K562 (cell line): ENCODE measurements at regions not wholly inside any gene's neighbourhood (a gene's known extent, or its start where the extent isn't known, plus 50 kb on each side); places are given as distances from the start of the nearest gene placed in this dataset.

ENCODE experiments used
- ATAC-seq: fragments of 200-7000 bp; cut with Tn5 transposase; 3 replicates; pipeline ENCODE4 v1.9.1; 2020; ENCODE audit warnings: moderate library complexity
- BruUV-seq: library from RNA; stranded (reverse); fragments of 400-500 nt; replicated peaks from 2 replicates; lab custom pipeline; 2021; lab: Mats Ljungman, UMichigan
- CTCF ChIA-PET: fragments of 300-600 bp; formaldehyde crosslinking; extraction: SDS; loops from one replicate; lab custom pipeline; 2021; ENCODE audit warnings: low intra/inter-chr PET ratio; lab: Yijun Ruan, JAX
- POLR2A ChIA-PET: fragments of 300-600, 350-650 bp; sonication (Branson Sonifier 250); formaldehyde crosslinking; extraction: SDS; loops from one replicate; lab custom pipeline; 2021; ENCODE audit warnings: antibody characterized with exemption, inconsistent platforms; lab: Yijun Ruan, JAX
- DNase-seq, 4 experiments: peaks; one replicate each; pipeline versions ENCODE4 v3.0.0 to v3.0.0-alpha.2; 2011 to 2018; ENCODE audit warnings: low spot score in 3 of 4, mixed read lengths in 3 of 4; ENCODE audit errors: extremely low read depth in 1 of 4
- FAIRE-seq: peaks from 2 replicates; lab custom pipeline; 2011; peaks lifted over from hg19 to GRCh38; lab: Jason Lieb, UNC
- H2AFZ ChIP-seq: 2 replicates; pipeline ENCODE4 v1.6.0; 2011; ENCODE audit warnings: low read depth, low read length, control low read depth, inconsistent platforms
- H3K27ac ChIP-seq: fragments of 200-600 bp; 3 replicates; pipeline ENCODE4 v1.8.0; 2011; ENCODE audit warnings: low read depth, mild to moderate bottlenecking, control low read depth, inconsistent platforms, low read length, moderate library complexity, mixed read lengths; ENCODE audit errors: extremely low read depth
- H3K27me3 ChIP-seq, 2 experiments: fragments of 300-600 bp in 1 of 2; 2 replicates in 1 of 2; 3 replicates in 1 of 2; pipeline versions ENCODE4 v1.6.0 to v1.8.0; 2011; ENCODE audit warnings: inconsistent platforms in 2 of 2, low read length in 2 of 2, mild to moderate bottlenecking in 1 of 2, mixed read lengths in 1 of 2, moderate library complexity in 1 of 2; ENCODE audit not compliant: control insufficient read depth in 2 of 2, insufficient read depth in 2 of 2
- H3K36me3 ChIP-seq: fragments of 300-600 bp; 3 replicates; pipeline ENCODE4 v1.8.0; 2011; ENCODE audit warnings: mild to moderate bottlenecking, low read length, inconsistent platforms; ENCODE audit not compliant: control insufficient read depth, insufficient read depth
- H3K4me1 ChIP-seq, 2 experiments: fragments of 200-600 bp in 1 of 2; replicated peaks in 1 of 2; 2 replicates in 1 of 2; 3 replicates in 1 of 2; pipeline versions ENCODE4 v1.5.1 to v1.8.0; 2011; ENCODE audit warnings: inconsistent platforms in 2 of 2, low read length in 2 of 2, mild to moderate bottlenecking in 1 of 2, mixed read lengths in 1 of 2, moderate library complexity in 1 of 2; ENCODE audit not compliant: control insufficient read depth in 2 of 2, insufficient read depth in 2 of 2
- H3K4me2 ChIP-seq: 2 replicates; pipeline ENCODE4 v1.6.1; 2011; ENCODE audit warnings: low read length, control low read depth, inconsistent platforms, mixed read lengths; ENCODE audit not compliant: insufficient read depth
- H3K4me3 ChIP-seq: fragments of 200-600 bp; sonication (generic), shearing (Covaris generic); 2 replicates; pipeline ENCODE4 v1.5.1; 2016; ENCODE audit warnings: control low read depth, inconsistent platforms
- H3K79me2 ChIP-seq: fragments of 200-600 bp; 3 replicates; pipeline ENCODE4 v1.8.0; 2011; ENCODE audit warnings: low read length, inconsistent platforms; ENCODE audit not compliant: control insufficient read depth, insufficient read depth
- H3K9ac ChIP-seq, 2 experiments: 2 replicates each; pipeline versions ENCODE4 v1.6.0 to v1.6.1; 2011; ENCODE audit warnings: low read depth in 2 of 2, low read length in 2 of 2, control low read depth in 1 of 2, inconsistent platforms in 1 of 2, mild to moderate bottlenecking in 1 of 2, mixed read lengths in 1 of 2; ENCODE audit not compliant: insufficient read depth in 1 of 2
- H3K9me1 ChIP-seq: one replicate; pipeline ENCODE4 v1.6.0; 2011; ENCODE audit warnings: inconsistent platforms, mild to moderate bottlenecking, low read length, moderate library complexity; ENCODE audit not compliant: control insufficient read depth, insufficient read depth
- H3K9me3 ChIP-seq: replicated peaks from 2 replicates; pipeline ENCODE4 v1.5.1; 2011; ENCODE audit warnings: low read depth, low read length, inconsistent platforms; ENCODE audit not compliant: control insufficient read depth, insufficient read depth
- H4K20me1 ChIP-seq: replicated peaks from 2 replicates; pipeline ENCODE4 v1.6.1; 2011; ENCODE audit warnings: low read length, inconsistent platforms, mixed read lengths; ENCODE audit not compliant: control insufficient read depth, insufficient read depth
- VEZF1 ChIP-seq: fragments of 200-800 bp; sonication (Bioruptor generic); IDR thresholded peaks from 2 replicates; pipeline ENCODE4 v1.6.1; 2017; ENCODE audit warnings: missing genetic modification characterization, missing compliant biosample characterization
- ZNF12 ChIP-seq: sonication (generic); formaldehyde crosslinking; IDR thresholded peaks from 2 replicates; pipeline ENCODE4 v1.4.0; 2020; ENCODE audit warnings: mild to moderate bottlenecking, missing genetic modification reagents
- ZNF175 ChIP-seq: fragments of 200-800 bp; sonication (Bioruptor generic); IDR thresholded peaks from 2 replicates; pipeline ENCODE4 v1.6.1; 2016; ENCODE audit warnings: low read depth, mild to moderate bottlenecking, missing genetic modification characterization, missing compliant biosample characterization
- ZNF696 ChIP-seq: fragments of 250-450 bp; sonication (Bioruptor Pico); conservative IDR thresholded peaks from 2 replicates; pipeline ENCODE4 v1.4.0; 2020; ENCODE audit warnings: mild to moderate bottlenecking, moderate library complexity
- WGBS: fragments of 100-300 bp; shearing (Covaris generic); methylation state at CpG from one replicate; pipeline ENCODE4 v1.1.6; 2016; ENCODE audit warnings: low coverage, mixed read lengths; ENCODE audit not compliant: insufficient coverage; ENCODE audit errors: missing lambda C conversion rate; 5-methylcytosine and 5-hydroxymethylcytosine counted together
- in situ Hi-C: fragments of 300-500 bp; cut with MboI; formaldehyde crosslinking; loops from 4 replicates; pipeline ENCODE4 v1.15.0; 2018; ENCODE audit warnings: inconsistent platforms, mixed read lengths
- intact Hi-C: fragments of 100-400 bp; cut with micrococcal nuclease; formaldehyde crosslinking; loops from 2 replicates; pipeline ENCODE4 v1.14.2; 2022

DNA sequence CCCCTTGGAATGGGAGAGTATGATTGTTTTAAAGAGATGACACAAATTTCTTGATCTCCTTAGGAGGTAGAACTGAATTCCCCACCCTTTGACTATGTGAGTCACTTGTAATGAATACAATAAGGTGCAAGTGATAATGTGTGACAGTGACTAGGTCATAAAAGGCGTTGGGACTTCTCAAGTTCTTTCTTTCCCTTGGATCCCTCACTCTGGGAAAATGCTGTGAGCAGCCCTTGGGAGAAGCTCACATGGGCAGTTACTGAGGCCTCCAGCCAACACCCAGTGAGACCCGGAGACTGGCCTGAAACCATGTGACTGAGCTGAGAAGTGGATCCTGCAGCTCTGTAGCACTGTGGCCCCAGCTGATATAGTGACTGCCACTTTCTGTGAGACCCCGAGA is 66.4 kb upstream of the FAM180A start:
- ATAC-seq (no peak), DNase-seq (no peak), FAIRE-seq (no peak)
- ChIA-PET POLR2A (interaction anchor here (0.7 kb wide), 1 partner anchor 255 kb away, joined by 3 read pairs; no protein-coding TSS in a partner anchor), CTCF (no interaction called here)
- BruUV-seq, result no TSS peak
- Histone ChIP-seq H3K4me1 (no peaks in the 10 kb centered on the region), H3K4me3 (no peak overlapping the region), H2AFZ (no peak overlapping the region), H3K9me3 (no peaks in the 10 kb centered on the region), H3K9me1 (no peaks in the 10 kb centered on the region), H3K9ac (no peak overlapping the region), H3K4me2 (no peak overlapping the region), H3K27ac (no peak overlapping the region), H4K20me1 (no peaks in the 10 kb centered on the region), H3K79me2 (no peaks in the 10 kb centered on the region), H3K36me3 (no peaks in the 10 kb centered on the region), H3K27me3 (peaks cover 55 to 64% of the 10 kb centered on the region in 2 experiments)
- intact Hi-C loops (no loop called here), in situ Hi-C loops (loop anchor here (25.0 kb wide), 2 partner anchors 1047 to 1647 kb away; partner anchors contain the start of gene CHRM2)
- 2% methylated on average over 3 of the region's 3 CpGs for WGBS
- no peak for TF ChIP-seq VEZF1 (CRISPR knock-in tag)

DNA sequence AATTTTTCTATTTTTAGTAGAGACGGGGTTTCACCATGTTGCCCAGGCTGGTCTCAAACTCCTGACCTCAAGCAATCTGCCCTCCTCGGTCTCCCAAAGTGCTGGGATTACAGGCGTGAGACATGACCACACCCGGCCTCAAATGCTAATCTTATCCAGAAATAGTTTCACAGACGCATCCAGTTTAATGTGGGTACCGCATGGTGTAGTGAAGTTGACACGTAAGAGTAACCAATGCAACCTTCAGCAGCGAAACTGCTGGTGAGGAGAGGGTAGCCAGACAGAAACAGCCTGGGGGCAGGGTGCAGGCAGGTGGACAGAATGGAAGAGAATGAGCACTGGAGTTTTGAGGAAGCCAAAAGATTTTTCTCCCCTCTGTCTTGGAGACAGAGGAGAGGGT is 63.5 kb upstream of the FAM180A start:
- ChIA-PET POLR2A (no interaction called here), CTCF (no interaction called here)
- H3K4me2 ChIP-seq, result no peak overlapping the region
- intact Hi-C loops, result no loop called here
- H4K20me1 ChIP-seq, result no peaks in the 10 kb centered on the region
- ATAC-seq (no peak), FAIRE-seq (no peak), DNase-seq (no peak)
- no peak overlapping the region for H3K27ac ChIP-seq
- H3K4me1 ChIP-seq, result no peaks in the 10 kb centered on the region
- H3K4me3 ChIP-seq, result no peak overlapping the region
- TF ChIP-seq ZNF12 (CRISPR knock-in tag) (no peak), ZNF696 (CRISPR knock-in tag) (no peak), ZNF175 (no peak)
- no peaks in the 10 kb centered on the region for H3K79me2 ChIP-seq
- peaks cover 44 to 61% of the 10 kb centered on the region in 2 experiments for H3K27me3 ChIP-seq
- in situ Hi-C loops, result loop anchor here (25.0 kb wide), 2 partner anchors 1050 to 1650 kb away; partner anchors contain the start of gene CHRM2
- no peaks in the 10 kb centered on the region for H3K9me1 ChIP-seq
- no peaks in the 10 kb centered on the region for H3K9me3 ChIP-seq
- no peak overlapping the region for H3K9ac ChIP-seq
- no TSS peak for BruUV-seq
- no peak overlapping the region for H2AFZ ChIP-seq
- no peaks in the 10 kb centered on the region for H3K36me3 ChIP-seq
- WGBS, result 2% methylated on average over 8 of the region's 8 CpGs
